HS-5 (cell line): ENCODE measurements at regions not wholly inside any gene's neighbourhood (a gene's known extent, or its start where the extent isn't known, plus 50 kb on each side); places are given as distances from the start of the nearest gene placed in this dataset.

Source experiments
- DNase-seq: peaks from one replicate; pipeline ENCODE4 v3.0.0-alpha.2; 2012; ENCODE audit warnings: low read depth

DNA sequence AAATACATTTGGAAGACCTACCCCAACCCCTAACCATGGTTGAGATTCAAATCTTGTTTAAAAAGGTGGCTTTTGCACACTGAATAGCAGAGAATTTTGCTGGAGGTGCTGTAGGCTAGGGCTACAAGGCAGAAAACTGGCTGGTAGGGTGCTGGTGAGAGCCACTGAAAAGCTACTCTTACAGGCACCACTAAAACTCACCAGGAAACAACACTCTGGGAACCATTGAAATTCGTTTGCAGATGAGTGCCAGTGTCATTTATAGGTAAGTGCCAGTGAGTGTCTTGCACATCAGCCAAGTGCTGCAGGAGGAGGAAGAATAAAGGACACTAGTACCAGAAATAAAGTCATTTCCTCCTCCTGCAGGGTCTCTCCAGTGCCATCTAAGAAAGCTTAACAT lies 610.2 kb downstream of the ZNF385D start:
- DNase-seq = no peak

DNA sequence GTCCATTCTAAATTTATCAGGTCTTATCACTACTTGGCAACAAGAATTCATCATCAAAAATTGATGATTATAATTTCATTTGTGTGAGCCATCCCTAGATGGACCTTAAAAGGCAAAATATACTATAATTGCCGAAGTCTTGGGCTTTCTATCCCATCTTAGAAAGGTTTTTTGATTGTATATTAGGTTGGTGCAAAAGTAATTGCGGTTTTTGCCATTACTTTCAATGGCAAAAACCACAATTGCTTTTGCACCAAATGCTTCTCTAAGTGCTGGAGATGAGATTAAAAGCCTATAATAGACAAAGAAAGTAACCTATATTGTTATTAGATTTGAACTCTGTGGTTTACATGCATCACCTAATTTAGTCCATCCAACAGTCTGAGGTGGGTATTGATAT lies 612.9 kb downstream of the ZNF385D start:
- no peak for DNase-seq

DNA sequence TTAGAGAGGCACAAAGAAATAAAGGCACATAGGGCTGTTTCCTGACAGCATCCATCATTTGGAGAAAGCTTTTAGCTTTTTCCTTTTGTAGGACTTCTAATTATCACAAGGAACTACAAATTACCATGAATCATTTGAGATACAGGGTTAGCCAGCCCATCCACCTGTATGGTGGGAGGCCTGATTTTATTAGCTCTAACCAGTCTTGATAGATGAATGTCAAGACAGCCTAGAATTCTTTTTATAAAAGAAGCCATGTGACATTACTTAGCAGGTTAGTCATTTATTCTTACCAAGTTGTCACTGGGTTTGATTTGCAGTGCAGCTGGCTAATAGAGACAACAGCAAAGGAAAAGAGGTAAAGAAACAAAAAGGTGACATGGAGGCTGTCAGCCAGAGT lies 618.1 kb downstream of the ZNF385D start:
- DNase-seq = no peak

DNA sequence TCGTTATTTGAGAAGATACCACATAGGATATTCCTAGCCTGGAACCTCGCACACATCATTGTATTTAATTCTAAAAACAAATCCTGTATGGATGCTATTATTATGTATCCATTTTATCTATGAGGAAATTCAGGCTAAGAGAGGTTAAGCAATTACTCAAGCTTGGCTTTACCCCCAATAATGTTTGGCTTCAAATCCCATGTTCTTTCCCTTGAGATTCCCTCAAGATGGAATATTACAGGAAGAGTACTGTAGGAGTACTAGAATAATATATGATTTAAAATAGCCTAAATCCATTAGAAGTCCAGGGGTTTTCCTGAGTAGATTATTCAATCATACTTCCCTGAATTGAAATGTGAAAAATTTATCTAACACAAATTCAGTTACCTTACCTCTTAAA lies 630.2 kb downstream of the ZNF385D start:
- no peak for DNase-seq

DNA sequence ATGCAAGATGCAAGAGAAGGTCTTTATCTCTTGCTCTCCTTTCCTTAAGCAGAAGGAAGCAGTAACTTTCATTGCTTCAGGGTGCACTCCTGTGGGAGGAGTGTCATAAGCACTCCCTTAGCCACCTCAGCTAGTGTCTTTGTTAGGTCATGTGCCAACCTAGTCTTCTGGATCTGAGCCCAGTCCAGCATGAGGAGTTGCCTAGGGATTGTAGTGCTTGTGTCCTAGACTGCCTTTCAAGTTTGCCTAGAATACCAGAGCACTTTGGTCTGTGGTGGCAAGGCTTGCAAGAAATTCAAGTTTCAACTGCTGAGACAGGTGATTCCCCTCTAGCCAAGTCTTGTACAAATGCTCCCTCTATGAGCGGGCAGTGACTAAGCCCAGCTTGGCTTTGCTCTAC lies 633.6 kb downstream of the ZNF385D start:
- DNase-seq = no peak

DNA sequence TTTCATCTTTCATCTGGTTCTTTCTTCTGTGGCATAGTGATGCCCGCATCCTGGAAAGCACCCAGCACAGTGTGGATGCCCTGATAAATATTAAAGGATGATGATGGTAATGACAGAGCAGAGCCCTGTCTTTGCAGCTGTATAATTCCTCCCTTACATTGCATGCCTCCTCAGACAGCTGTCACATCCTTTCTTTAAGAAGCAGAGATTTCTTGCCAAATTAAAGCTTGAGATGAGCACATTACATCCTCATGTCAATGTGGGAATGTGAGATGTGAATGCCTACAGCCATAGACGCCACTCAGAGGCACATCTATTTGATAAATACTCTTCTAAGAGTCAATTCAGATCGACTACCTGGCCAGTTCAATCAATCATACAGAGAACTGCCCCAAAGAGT lies 642.0 kb downstream of the ZNF385D start:
- no peak for DNase-seq

DNA sequence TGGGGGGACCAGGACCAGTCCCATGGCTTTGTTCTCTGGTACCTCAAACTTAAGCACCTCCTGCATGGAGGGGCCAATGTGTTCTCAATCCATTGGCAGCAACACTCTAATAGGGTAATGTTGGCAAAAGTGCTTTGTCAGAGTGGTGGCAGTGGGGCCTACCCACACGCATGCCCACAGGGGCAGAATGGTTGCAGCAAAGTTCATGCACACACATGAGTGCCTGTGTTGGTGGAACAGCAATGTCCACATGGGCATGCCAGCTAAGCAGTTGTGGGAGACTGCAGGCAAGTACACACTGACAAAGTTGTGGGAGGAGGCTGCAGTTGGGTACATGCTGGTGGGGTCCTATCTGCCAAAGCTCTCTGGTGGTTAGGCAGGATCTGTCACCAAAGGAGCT lies 645.2 kb downstream of the ZNF385D start:
- DNase-seq = no peak

DNA sequence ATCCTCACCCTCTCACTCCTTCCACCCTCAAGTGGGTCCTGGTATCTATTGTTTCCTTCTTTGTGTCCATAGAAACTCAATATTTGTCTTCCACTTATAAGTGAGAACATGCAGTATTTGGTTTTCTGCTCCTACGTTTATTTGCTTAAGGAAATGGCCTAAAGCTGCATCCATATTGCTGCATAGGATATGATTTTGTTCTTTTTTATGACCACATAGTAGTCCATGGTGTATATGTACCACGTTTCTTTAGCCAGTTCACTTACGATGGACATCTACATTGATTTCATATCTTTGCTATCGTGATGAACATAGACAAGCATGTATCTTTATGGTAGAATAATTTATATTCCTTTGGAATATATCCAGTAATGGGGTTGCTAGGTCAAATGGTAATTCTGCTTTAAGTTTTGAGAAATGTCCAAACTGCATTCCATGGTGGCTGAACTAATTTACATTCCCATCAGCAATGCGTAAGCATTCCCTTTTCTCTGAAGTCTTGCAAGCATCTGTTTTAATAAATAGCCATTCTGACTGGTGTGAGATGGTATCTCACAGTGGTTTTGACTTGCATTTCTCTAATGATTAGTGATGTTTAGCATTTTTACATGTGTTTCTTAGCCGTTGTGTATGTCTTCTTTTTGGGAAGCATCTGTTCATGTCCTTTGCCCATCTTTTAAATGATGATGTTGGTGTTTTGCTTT lies 650.2 kb downstream of the ZNF385D start:
- no peak for DNase-seq

DNA sequence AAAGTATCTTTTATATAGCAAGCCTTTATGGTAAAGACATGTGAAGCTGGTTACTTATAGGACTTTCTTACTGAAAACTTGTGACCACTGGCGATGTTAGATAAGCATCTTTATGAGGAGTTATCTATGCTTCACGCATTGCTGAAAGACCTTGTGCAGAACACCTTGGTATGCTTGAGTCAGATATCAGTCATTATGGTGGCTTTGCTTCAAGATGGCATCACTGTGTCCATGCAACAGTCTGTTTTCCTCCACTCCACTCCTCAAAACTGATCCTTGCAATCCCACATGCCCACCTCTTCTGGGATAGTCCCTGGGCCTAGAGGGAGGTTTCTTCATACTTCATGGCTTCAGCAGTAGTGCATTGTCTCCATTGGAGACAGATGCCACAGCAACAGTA lies 656.3 kb downstream of the ZNF385D start:
- no peak for DNase-seq

DNA sequence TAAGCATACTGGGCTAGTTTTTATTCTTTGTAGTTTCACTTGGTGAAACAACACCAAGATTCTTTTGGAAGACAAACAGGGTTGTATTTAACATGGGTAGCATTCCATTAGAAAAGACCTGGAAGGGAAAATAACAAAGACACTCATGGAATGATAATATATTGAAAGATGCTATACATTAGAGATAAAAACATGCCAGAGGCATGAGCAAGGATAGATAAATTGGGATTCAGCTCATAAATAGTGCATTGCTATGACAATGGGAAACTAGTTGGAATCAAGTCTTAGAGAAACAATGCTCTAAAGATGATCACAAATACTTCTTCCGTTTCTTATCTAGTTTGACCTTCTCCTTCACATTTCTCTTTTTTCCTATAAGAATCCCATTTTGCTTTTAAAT lies 677.4 kb downstream of the ZNF385D start:
- no peak for DNase-seq

DNA sequence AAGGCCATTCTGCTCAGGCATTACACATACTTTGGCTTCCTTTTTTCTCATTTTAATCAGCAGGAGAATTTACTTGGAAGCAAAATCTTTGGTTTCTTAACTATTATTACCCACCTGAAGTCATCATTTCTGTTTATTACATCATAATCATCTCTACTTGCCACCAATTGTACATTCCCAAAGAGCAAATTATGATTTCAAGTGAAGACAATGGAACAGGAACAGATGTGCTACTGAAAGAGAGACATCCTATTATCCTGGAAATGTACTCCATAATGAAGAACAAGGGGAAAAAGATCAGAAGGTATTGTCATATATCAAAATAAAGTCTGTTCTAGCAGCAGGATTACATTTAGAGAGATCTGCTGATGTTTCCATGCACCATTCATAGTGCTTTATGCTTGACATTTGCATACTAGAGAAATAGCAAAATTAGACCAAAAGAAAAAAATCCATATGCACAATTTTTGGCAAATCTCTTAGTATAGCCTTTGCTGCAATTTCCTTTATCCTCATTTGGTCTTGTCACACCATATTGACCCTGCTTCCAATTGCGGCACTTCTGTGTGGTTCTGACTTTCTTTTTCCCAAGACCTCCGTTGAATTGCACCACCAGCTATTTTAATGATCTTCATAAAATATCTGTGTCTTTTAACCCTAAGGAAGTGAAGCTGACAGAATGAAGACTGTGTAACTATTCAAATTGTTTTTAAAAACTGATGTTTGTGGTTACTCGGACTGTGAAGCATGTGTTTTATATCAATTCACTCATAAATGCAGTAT lies 683.8 kb downstream of the ZNF385D start:
- DNase-seq = no peak

DNA sequence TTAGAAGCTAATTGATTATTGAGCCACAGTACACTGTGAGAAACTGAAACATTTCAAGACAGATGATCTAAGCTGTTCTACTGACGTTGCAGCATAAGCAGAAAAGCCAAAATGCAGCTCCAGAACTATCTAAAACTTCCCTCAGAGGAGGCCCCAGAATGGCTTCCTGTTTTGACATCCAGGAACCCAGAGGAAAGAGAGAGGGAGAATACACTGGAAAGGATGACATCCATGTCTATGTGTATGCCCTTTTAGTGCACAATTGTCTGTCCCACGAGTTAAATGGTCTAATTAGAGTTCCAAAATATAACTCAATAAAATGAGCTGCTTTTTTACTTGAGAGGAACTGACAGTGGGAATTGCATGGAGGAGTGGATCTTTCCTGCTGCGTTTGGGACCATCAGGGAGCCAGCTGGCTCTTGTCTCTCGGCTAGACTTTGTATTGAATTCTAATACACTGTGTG lies 688.1 kb downstream of the ZNF385D start:
- DNase-seq = no peak

DNA sequence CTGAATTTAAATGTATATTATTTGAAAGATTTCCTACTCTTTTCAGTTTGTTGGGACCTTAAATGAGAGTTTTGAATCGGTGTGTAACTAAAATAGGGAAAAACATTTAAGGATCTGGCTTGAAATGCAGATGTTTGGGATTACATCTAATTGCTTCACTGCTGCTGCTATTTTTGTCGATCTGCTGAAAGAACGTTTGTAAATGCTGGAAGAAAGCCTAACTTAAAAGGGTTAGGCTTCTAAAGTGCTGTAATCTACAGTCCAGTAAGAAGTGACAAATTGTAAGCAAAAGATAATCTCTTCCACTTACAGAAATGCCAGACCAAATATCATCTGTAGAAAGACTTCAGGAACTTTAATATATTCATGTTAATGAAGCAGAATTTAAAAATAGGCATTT lies 691.6 kb downstream of the ZNF385D start:
- no peak for DNase-seq

DNA sequence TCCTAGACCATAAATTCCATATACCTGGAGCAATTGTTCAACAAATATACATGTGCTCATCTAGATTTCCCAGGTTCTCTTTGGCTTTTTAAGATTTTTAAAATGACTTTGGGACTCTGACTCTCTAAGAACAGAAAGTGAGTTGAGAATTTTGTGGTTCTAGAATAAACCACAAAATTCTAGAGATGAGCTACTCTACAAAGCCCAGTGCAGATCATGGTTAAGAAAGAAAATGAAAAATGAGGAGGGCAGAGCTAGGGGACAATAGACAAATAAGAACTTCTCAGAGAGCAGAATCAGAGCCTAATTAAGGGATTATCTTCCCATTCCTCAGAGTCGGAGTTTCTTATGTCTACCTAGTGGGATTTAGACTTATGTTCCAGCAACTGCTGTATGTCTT lies 694.7 kb downstream of the ZNF385D start:
- no peak for DNase-seq

DNA sequence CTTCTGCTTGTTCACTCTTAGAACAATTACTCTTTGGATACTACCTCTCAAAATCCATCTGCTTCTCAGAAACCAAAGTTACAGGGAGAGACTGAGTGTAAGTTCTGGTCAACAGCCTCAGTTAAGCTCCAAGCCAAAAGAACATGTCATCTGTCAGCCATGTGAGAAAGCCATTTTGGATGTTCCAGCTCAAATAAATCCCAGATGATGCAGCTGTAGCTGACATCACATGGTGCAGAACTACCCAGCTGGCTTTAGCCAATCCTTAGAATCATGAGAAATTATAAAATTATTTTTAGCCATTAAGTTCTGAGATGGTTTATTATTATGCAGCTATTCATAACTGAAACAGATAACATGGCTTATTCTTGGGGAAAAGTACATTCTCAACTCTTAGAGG lies 696.0 kb downstream of the ZNF385D start:
- no peak for DNase-seq

DNA sequence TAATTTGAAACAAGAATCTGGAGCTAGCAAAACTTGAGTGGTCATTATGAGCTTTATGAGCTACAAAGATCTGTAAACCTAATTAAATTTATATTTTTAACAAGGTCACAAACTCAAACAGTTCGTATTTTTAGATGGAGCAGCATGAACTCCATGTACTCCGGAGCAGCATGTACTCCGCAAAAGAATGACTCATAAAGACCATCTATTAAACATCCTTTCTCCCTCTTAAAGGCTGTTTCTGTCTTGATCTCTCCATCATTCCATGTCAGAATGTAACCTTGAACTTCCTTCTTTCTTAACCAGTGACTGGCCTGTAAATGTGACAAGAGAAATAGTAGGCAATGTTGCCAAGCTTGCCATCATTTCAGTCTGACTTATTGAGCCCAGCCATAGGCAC lies 696.9 kb downstream of the ZNF385D start:
- DNase-seq = no peak

DNA sequence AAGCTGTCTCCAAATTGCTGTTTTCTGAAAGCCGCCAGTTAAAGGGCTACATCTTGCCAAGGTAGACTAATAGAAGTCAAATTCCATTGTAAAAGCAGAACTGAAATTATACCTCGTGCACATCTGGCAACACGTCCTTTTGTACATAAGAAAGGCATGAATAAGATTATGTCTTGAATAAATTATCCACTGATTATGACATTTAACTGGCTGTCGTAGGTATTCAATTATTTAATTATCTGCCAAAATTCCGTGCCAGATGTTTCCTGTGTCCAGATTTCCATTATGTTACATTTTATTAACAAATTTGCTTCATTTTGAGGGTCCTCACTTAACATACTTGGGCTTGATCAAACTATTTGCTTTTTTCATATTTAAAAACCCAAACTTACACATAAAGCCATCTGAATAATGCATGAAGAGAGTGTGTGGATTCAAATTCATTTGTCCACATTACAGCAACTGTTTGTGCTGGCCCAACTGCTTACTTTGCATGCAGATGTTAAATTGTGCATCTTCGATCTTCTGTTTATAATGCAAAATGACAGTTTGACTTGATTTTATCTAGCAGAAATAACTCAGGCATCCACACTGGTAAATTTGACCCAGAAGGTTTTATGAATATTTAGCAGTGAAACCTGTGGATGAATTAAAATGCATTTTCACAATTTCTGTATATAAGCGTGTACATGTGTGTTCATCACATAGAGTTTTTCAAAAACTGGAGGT lies 701.5 kb downstream of the ZNF385D start:
- DNase-seq = no peak

DNA sequence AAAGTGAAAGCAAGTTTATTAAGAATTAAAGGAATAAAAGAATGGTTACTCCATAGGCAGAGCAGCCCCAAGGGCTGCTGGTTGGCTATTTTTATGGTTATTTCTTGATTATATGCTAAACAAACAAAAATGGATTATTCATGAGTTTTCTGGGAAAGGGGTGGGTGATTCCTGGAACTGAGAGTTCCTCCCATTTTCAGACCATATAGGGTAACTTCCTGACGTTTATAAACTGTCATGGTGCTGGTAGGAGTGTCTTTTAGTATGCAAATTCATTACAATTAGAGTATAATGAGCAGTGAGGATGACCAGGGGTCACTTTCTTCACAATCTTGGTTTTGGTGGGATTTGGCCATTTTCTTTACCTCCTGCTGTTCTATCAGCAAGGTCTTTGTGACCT lies 707.9 kb downstream of the ZNF385D start:
- no peak for DNase-seq

DNA sequence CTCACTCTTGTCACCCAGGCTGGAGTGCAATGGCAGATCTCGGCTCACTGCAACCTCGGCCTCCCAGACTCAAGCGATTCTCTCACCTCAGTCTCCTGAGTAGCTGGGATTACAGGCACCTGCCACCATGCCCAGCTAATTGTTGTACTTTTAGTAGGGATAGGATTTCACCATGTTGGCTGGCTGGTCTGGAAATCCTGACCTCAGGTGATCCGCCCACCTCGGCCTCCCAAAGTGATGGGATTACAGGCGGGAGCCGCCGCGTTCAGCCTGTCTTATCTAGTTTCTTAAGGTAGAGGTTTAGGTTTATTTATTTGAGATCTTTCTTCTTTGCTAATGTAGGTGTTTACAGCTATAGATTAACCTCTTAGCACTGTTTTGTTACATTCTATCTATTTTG lies 708.8 kb downstream of the ZNF385D start:
- DNase-seq = no peak

DNA sequence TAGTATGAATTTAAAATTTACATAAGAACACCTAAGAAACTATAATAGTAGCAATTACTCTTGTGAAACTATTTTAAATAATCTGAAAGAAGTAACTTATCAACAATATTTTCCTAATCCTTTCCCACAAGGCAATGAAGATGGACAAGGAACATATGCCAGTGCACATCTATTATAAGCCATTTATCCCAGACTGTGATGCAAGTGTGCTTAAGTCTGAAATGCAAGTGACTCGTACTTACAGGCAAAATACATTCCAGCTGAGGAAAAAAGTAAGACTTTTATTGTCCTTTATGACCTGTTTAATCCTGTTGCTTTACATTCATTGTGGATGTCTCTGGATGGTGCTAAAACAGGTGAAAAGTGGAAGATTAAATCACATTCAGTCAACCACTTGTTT lies 709.4 kb downstream of the ZNF385D start:
- DNase-seq = no peak

DNA sequence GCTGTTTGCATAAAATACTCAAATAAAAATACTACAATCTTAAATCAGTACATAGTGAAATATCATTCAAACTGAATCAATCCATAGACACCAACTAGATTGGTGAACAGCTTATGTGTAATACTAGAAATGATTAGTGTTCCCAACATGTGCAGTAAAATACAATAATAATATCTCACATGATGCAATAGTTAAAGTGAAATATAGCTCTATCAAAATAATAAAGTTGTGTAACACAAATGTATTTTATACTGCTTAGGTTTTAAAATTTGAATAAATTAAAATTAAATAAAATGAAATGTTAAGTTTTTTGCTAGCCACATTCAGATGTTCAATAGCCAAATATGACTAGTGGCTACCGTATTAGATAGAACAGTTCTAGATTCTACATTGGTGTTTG lies 714.1 kb downstream of the ZNF385D start:
- DNase-seq = no peak

DNA sequence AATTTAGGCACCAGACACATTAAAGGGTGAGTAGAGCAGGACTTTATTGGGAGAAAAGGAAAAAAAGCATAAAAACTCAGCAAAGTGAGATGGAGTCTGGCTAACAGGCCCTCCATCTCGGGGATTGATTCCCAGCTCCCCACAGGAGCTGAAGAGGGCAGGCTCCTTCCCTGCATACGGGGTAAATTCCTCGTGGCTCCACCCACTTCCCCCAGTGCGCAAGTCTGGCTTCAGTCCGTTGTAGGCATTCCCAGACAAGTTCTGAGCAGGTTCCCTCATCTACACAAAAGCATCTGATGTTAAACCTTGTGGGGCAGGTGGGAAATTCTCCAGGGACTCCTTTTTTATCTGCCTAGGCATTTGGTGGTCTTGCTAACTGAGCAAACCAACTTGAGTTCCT lies 722.6 kb downstream of the ZNF385D start:
- DNase-seq = no peak

DNA sequence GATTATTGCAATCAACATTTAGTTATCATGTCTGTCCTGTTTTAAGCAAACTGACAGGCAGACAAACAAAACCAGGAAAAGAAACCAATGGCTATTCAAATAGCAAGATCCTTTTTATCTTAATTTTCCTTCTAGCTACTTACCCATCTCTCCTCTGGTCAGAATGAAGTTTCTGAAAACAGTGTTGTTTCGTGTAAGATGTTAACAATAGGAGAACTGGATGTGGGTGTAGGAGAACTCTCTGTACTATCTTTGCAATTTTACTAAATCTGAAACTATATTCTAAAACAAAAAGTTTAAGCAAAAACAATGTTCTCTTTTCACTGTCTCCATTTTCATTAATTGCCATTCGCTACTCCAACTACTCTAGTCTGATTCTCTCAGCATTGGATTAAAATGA lies 726.4 kb downstream of the ZNF385D start:
- no peak for DNase-seq
